Stimulated activated CD4-positive, alpha-beta T cell treated with anti-CD3 and anti-CD28 coated beads, TNF-alpha, amount 100 ng/mL, for 4 hours (primary cell): ENCODE measurements at regions not wholly inside any gene's neighbourhood (a gene's known extent, or its start where the extent isn't known, plus 50 kb on each side); places are given as distances from the start of the nearest gene placed in this dataset.

Source experiments
- DNase-seq, 3 experiments: peaks; one replicate each; pipeline ENCODE4 v3.0.0-alpha.2; 2020; ENCODE audit warnings: low read depth in 3 of 3

GRCh38 chr20:48090314-48090713, 305.0 kb upstream of the SULF2 start:
- no peak for DNase-seq

- no peak for DNase-seq
Observed at GRCh38 chr20:48080583-48080982, 295.3 kb upstream of the SULF2 start.

- no peak for DNase-seq
Observed at GRCh38 chr20:48079028-48079427, 293.7 kb upstream of the SULF2 start.

GRCh38 chr20:48076747-48077146, 291.5 kb upstream of the SULF2 start:
- no peak for DNase-seq

- no peak for DNase-seq
Observed at GRCh38 chr20:48076247-48076646, 291.0 kb upstream of the SULF2 start.

- DNase-seq = no peak
Observed at GRCh38 chr20:48075591-48076174, 290.4 kb upstream of the SULF2 start.

- DNase-seq = no peak
Observed at GRCh38 chr20:48070991-48071652, 285.8 kb upstream of the SULF2 start.

GRCh38 chr20:48069596-48069995, 284.3 kb upstream of the SULF2 start:
- no peak for DNase-seq

GRCh38 chr20:48066851-48067250, 281.6 kb upstream of the SULF2 start:
- DNase-seq = no peak

GRCh38 chr20:48066246-48066645, 281.0 kb upstream of the SULF2 start:
- DNase-seq = no peak

GRCh38 chr20:48065833-48066232, 280.6 kb upstream of the SULF2 start:
- no peak for DNase-seq

- DNase-seq = no peak
Observed at GRCh38 chr20:48064929-48065328, 279.6 kb upstream of the SULF2 start.

- DNase-seq = no peak
Observed at GRCh38 chr20:48060841-48061720, 275.8 kb upstream of the SULF2 start.

- DNase-seq = no peak
Observed at GRCh38 chr20:48058611-48059559, 273.6 kb upstream of the SULF2 start.

GRCh38 chr20:48057739-48058138, 272.5 kb upstream of the SULF2 start:
- no peak for DNase-seq

GRCh38 chr20:48057251-48057650, 272.0 kb upstream of the SULF2 start:
- DNase-seq = no peak

- DNase-seq = no peak
Observed at GRCh38 chr20:48056218-48056617, 270.9 kb upstream of the SULF2 start.

GRCh38 chr20:48054051-48054450, 268.8 kb upstream of the SULF2 start:
- no peak for DNase-seq

GRCh38 chr20:48052475-48052835, 267.2 kb upstream of the SULF2 start:
- DNase-seq = no peak

GRCh38 chr20:48051794-48052474, 266.7 kb upstream of the SULF2 start:
- no peak for DNase-seq

- DNase-seq = no peak
Observed at GRCh38 chr20:48049641-48050040, 264.4 kb upstream of the SULF2 start.
